GM19467 (cell line): ENCODE measurements at regions not wholly inside any gene's neighbourhood (a gene's known extent, or its start where the extent isn't known, plus 50 kb on each side); places are given as distances from the start of the nearest gene placed in this dataset.

ENCODE experiments used
- ATAC-seq: cut with Tn5 transposase; IDR thresholded peaks from one replicate; pipeline ENCODE4 v1.9.1; 2021; ENCODE audit warnings: mild to moderate bottlenecking, moderate library complexity; ENCODE audit not compliant: unreplicated experiment

DNA sequence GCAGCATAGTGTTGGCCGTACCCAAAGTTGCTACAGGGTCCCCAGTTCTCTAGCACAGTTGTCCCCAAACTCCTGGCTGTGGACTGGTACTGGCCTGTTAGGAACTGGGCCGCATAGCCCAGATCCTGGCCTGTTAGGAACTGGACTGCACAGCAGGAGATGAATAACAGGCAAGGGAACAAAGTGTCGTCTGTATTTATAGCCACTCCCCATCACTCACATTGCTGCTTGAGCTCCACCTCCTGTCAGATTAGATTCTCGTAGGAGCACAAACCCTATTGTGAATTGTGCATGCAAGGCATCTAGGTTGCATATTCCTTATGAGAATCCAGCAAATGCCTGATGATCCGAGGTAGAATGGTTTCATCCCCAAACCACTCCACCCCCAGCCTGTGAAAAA lies 604.0 kb upstream of the LMCD1 start:
- no peak for ATAC-seq

GRCh38 chr3:7913283-7913682 lies 588.3 kb upstream of the LMCD1 start:
- ATAC-seq = no peak

DNA sequence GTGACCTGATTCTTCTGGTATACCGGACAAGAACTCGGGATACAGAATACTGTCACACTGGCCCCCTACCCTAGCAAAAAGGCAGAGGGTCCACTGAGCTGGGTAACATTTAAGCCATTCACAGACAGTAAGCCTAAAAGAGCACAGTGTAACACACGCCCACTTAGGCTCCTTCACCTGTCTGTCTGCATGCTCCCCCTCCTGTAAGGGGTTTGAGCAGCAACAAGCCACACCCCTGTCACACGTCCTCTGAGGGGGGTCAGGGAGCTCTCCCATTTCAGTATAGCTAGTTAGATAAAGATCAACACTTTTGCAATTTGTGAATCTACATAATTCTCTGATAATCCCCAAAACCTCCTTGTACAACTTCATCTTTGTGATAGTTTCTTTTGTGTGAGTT lies 586.3 kb upstream of the LMCD1 start:
- ATAC-seq = no peak

DNA sequence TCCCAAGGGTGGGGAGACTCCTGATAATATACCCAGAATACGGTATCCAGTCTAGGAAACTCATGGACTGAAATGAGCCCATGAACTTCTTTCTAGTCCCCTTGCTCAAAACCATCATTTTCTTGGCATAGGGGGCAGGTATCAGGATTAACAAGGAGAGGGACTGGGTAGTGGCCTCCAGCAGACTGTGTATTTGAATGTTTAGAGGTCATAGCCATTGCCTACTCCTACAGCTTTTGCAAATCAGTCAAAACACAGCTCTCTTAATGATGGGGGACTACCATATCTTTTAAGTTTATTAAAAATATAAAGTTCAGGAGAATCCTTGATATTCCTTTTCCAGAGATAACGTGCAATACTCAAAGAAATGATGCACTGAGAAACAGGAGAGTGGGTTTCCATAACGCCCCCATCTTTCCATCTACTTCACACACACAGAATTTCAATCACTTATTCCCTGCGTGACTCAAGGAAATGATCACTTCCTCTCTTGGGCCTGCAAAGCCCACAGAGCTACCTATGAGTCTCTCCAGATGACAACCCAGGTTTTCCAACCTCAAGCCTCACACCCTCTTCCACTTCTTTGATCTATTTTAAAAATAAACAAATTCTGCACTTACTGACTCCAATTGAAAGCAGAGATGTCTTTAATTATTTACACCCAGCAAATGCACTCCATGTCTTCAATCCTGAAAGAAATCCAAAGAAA lies 584.0 kb upstream of the LMCD1 start:
- no peak for ATAC-seq

GRCh38 chr3:7920211-7920610 lies 581.4 kb upstream of the LMCD1 start:
- no peak for ATAC-seq

DNA sequence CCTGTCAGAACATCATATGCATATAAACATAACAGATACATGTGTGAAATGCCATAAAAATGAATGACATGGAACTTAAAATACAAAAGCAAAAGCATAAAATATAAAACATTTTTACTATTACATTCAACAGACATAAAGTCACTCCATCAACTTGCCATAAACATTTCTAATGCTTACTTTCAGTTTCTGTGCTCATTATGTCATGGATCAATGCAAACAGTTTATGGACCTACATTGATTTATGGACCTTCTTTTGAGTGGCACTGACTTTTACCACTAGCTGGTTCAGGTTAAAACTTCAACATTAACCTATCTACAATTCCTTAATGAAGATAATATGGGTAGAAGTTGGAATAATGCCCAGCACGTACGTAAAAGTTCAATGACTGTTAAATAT lies 577.4 kb upstream of the LMCD1 start:
- no peak for ATAC-seq

DNA sequence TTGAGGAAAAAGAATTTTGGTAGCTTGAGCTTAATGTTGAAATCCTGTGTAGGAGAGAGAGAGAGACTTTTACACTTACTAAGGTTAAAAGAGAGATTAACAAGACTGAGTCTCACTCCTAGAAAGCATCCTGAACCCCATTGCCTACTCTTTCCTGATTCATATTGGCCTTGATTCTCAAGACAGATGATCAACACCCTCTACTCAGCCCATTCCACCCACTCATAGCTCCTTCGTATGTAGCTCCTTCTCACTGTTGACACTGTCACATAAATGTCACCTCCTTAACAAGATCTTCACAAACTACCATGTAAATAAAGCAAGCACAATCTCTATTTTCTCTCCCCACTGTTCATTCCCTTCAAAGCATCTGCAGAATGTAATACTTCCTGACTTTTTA lies 574.6 kb upstream of the LMCD1 start:
- no peak for ATAC-seq

DNA sequence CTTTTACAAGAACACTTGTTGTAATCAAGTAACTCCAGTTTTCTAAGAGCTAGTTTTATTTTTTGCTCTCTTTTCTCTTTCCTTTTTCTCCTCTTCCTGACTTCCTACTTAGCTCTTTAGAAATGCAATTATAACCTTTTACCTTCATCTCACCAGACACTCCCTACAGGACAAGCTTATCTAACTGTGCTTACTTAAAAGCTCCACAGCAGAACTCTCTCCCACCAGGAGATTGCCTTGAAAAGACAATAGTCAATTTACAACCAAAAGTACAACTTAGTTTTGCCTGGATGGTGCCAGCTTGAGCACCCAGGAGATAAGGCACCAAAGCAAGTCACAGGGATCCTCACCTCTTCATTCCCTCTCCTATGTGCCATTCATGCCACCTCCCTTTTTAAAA lies 573.8 kb upstream of the LMCD1 start:
- no peak for ATAC-seq

- ATAC-seq = no peak
Observed at GRCh38 chr3:7929319-7929889, 572.2 kb upstream of the LMCD1 start.

DNA sequence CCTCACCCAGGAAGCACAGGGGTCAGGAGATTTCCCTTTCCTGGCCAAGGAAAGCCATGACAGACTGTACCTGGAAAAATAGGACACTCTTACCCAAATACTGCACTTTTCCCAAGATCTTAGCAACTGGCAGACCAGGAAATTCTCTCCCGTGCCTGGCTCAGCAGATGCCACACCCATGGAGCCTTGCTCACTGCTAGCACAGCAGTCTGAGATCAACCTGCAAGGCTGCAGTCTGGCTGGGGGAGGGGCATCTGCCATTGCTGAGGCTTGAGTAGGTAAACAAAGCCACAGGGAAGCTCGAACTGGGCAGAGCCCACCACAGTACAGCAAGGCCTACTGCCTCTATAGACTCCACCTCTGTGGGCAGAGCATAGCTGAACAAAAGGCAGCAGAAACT lies 567.3 kb upstream of the LMCD1 start:
- no peak for ATAC-seq

DNA sequence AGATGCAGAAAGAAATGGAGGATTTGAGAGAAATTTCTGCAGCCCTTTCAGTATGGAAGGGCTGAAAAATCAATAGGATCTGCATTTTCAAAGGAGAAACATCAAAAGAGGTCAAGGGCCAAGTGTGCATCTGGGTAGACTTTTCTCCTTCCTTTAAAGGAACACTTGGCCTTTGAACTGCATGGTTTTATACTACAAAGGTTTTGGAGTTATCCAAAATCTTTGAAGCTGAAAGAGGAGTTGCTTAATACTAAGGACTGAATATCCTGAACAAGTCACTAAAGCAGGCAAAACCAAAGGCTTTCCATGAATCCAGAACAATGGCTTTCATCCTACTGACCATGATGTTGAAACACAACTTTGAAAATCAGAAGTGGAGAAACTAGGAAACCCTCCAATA lies 553.7 kb upstream of the LMCD1 start:
- no peak for ATAC-seq

GRCh38 chr3:7950890-7951289 lies 550.7 kb upstream of the LMCD1 start:
- no peak for ATAC-seq

DNA sequence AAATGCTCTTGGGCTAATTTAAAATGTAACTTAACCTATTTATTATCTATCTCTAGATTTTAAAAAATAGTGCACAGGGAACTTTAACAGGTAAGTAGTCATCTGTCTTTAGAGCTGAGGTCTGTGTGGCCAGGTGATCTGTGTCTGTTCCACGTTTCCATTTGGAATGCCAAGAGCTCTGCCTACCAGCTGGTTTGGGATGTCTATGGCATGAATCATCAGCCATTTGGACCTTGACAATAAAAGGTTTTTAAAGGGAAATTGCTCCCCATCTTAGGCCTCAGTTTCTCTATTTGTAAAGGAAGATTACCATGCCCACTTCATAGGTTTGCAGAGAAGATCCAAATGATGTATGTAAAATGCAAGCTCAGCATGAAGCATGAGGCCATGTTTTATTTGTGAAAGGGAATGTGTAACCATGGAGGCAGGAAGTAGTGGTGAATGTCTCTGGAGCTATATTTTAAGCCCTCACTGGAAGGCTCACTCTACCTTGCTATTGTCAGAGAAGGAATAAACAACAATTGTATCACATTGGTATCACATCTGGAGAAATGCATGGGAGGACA lies 548.1 kb upstream of the LMCD1 start:
- no peak for ATAC-seq

GRCh38 chr3:7957024-7957423 lies 544.6 kb upstream of the LMCD1 start:
- ATAC-seq = no peak

- no peak for ATAC-seq
Observed at GRCh38 chr3:7959094-7959493, 542.5 kb upstream of the LMCD1 start.

DNA sequence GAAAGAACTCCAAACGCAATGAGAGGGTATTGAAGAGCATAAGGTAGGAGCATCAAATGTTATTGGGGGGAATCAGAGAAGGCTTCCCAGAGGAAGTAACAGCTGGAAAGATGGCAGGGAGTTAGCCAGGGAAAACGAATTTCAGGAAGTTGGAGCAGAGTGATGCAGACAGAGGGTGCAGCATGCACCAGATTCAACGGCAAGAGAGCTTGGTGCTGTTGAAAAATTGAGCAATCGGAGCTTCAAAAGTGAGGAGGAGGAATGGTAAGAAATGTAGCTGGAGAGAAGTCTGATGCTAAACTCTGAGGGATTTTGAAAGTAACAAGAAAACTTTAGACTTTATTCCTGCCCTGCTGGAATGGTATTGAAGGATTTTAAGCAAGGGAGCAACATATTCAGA lies 541.0 kb upstream of the LMCD1 start:
- no peak for ATAC-seq

- no peak for ATAC-seq
Observed at GRCh38 chr3:7962301-7962700, 539.3 kb upstream of the LMCD1 start.

DNA sequence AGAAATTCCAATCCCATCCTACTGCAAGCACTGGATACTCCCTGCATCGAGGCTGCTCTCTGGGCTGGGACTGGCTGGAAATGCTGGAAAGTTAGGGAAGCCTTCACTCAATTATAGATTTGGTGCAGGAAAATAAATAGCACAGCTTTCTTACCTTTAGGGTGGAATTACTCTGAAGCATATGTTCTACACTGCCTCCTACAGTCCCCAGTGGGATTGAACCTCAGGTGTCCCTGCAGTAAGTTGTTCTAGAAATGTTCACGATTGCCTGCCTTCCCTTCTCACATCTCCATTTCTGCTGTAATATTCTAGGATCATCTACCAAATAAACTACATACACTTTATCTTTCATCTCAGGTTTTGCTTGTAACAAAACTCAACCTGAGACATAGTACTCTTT lies 536.7 kb upstream of the LMCD1 start:
- ATAC-seq = no peak

DNA sequence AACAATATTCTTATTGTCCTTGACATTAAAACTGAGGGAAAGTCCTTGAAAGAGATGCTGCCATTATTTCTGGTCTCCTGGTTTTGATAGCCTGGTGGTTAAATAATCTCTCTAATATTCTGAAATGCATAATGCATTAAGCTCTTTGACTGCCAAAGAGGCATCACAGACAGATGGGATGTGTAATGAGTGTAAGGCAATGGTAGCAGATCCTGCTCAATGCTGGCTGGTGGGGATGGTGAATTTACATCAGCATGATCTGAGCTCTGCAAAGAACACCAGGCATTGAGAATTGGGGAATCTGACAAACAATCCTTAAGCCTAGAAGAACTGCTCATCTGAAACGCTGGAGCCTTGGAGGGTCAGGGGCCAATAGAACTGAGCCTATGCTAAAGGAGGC lies 528.6 kb upstream of the LMCD1 start:
- ATAC-seq = no peak

DNA sequence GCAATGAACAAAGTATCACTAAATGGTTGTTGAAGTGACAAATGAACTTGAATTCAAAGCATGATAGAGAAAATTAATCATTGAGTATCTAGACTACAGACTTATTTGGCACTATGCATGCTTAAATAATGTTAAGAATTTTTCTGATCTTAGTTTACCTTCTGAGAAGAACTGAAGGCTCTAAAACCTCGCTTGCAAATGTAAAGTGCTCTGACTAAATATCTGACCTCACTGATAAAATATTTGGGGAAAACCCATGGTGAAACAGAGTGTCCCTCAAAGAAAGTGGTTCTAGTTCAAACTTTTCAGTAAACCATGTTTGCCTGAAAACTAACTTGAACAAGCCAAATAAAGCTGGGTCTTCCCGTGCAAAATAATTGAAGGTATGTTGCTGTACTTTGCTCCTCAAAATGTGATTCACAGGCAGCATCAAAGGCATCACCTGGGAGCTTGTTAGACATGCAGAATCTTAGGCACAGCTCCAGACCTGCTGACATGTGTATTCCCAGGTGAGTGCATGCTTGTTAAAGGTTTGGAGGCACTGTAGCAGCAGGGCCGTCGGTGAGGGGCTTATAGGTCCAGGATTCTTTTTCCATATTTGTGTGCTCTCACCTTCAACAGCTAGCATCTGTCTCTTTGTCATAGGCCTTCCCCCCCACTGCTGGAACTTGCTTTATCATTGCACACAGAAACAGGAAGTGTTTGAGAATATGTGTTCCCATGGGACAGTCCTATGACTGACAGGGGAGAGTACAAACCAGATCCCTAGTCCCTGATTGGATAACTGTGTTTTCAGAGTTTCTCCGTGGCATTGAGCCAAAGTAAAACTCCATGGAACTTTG lies 524.2 kb upstream of the LMCD1 start:
- ATAC-seq = no peak

DNA sequence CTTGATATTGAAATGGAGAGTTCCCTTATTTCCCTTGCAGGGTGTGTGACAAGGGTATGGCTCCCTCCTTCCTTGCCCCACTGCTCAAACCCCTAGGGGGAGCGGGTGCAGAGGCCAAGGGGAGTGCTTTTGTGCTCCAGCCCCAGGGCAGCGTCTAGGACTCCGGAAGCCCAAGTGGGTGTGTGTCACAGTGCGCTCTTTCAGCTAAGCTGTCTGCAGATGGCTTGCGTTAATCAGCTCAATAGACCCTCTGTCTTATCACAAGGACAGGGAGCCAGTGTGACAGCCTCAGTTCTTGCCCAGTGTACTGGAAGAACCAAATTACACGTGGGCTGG lies 523.6 kb upstream of the LMCD1 start:
- ATAC-seq = no peak

- no peak for ATAC-seq
Observed at GRCh38 chr3:7982126-7982525, 519.5 kb upstream of the LMCD1 start.
